SU-DHL-6 (cell line): ENCODE measurements at regions not wholly inside any gene's neighbourhood (a gene's known extent, or its start where the extent isn't known, plus 50 kb on each side); places are given as distances from the start of the nearest gene placed in this dataset.

Experiments used
- H2AFZ ChIP-seq: fragments of 200-600 bp; sonication (generic); 2 replicates; pipeline ENCODE4 v1.6.1; 2014; ENCODE audit warnings: low read depth, mild to moderate bottlenecking, moderate library complexity, mixed read lengths, antibody characterized with exemption, low read length; ENCODE audit not compliant: severe bottlenecking
- H3F3A ChIP-seq: fragments of 200-600 bp; shearing (Covaris generic); 2 replicates; pipeline ENCODE4 v1.6.0; 2016; ENCODE audit warnings: antibody characterized with exemption, mild to moderate bottlenecking; ENCODE audit not compliant: insufficient read depth
- H3K27ac ChIP-seq: fragments of 200-600 bp; sonication (generic); 2 replicates; pipeline ENCODE4 v1.5.1; 2016; ENCODE audit warnings: low read depth, mild to moderate bottlenecking, low read length, moderate library complexity, mixed read lengths
- H3K27me3 ChIP-seq: fragments of 200-600 bp; sonication (generic), shearing (Covaris generic); 2 replicates; pipeline ENCODE4 v1.6.0; 2014; ENCODE audit warnings: mild to moderate bottlenecking, low read length
- H3K36me3 ChIP-seq: fragments of 200-600 bp; sonication (generic); 2 replicates; pipeline ENCODE4 v1.6.1; 2014; ENCODE audit warnings: mild to moderate bottlenecking, low read length, mixed read lengths
- H3K4me2 ChIP-seq: fragments of 300-600, 200-600 bp; shearing (Covaris generic), sonication (generic); 2 replicates; pipeline ENCODE4 v1.6.0; 2014; ENCODE audit warnings: low read length, low read depth, mild to moderate bottlenecking; ENCODE audit not compliant: poor library complexity, severe bottlenecking
- H3K4me3 ChIP-seq: fragments of 200-600 bp; sonication (generic); 2 replicates; pipeline ENCODE4 v1.5.1; 2014; ENCODE audit warnings: antibody characterized with exemption, low read length, mild to moderate bottlenecking, mixed read lengths; ENCODE audit not compliant: insufficient read depth, poor library complexity, severe bottlenecking
- H3K79me2 ChIP-seq: fragments of 200-600 bp; sonication (generic); 2 replicates; pipeline ENCODE4 v1.6.1; 2014; ENCODE audit warnings: mild to moderate bottlenecking, low read length, moderate library complexity; ENCODE audit not compliant: insufficient read depth
- H3K9ac ChIP-seq: fragments of 200-600 bp; sonication (generic); 2 replicates; pipeline ENCODE4 v1.7.0; 2014; ENCODE audit warnings: mild to moderate bottlenecking, low read length
- H3K9me2 ChIP-seq: fragments of 200-600 bp; sonication (generic); replicated peaks from 2 replicates; pipeline ENCODE4 v1.6.1; 2014; ENCODE audit warnings: low read length; ENCODE audit not compliant: insufficient read depth
- H3K9me3 ChIP-seq: fragments of 200-600 bp; sonication (generic); 2 replicates; pipeline ENCODE4 v1.6.1; 2014; ENCODE audit warnings: low read length, mixed read lengths; ENCODE audit not compliant: insufficient read depth
- H4K20me1 ChIP-seq: fragments of 200-600 bp; sonication (generic); 2 replicates; pipeline ENCODE4 v1.6.1; 2014; ENCODE audit warnings: low read depth, mild to moderate bottlenecking, antibody characterized with exemption, low read length, moderate library complexity, mixed read lengths
- EZH2phosphoT487 ChIP-seq: fragments of 200-600 bp; sonication (generic), shearing (Covaris generic); conservative IDR thresholded peaks from 2 replicates; pipeline ENCODE4 v1.6.1; 2018; ENCODE audit warnings: mild to moderate bottlenecking, antibody characterized with exemption, low read length, moderate library complexity, mixed read lengths
- TF ChIP-seq, protein P1 (sequence below): fragments of 200-600 bp; sonication (generic); IDR thresholded peaks from one replicate; pipeline ENCODE4 v1.5.1; 2017; ENCODE audit warnings: antibody characterized with exemption, mild to moderate bottlenecking, low read length, moderate library complexity; ENCODE audit not compliant: insufficient read depth, poor library complexity, severe bottlenecking

DNA sequence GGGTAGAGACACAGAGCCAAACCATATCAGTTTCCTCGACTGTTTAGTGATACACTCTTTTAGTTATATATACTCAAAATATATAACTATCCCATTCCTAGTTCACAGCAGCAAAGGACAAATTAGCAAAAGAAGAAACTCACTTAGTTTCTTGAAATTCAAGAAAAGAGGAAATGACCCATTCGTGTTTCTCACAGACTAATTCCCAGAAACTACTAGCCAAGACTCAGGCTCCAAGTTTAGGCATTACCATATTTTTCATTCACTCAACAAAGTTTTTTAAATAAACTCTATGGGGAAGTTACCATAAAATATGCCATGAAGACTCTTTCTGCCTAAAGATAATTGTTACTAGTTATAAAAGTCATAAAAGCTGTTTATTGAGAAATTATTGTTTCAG is 152.3 kb upstream of the DAAM1 start:
- Histone ChIP-seq H2AFZ (no peak overlapping the region), H3F3A (no peaks in the 10 kb centered on the region), H3K9ac (no peak overlapping the region), H3K79me2 (no peaks in the 10 kb centered on the region), H3K4me3 (no peak overlapping the region), H3K36me3 (no peaks in the 10 kb centered on the region), H4K20me1 (no peaks in the 10 kb centered on the region), H3K27me3 (no peaks in the 10 kb centered on the region), H3K27ac (no peak overlapping the region), H3K4me2 (no peak overlapping the region), H3K9me2 (no peaks in the 10 kb centered on the region), H3K9me3 (no peaks in the 10 kb centered on the region)
- no peak for TF ChIP-seq EZH2phosphoT487
- TF ChIP-seq, protein P1, sequence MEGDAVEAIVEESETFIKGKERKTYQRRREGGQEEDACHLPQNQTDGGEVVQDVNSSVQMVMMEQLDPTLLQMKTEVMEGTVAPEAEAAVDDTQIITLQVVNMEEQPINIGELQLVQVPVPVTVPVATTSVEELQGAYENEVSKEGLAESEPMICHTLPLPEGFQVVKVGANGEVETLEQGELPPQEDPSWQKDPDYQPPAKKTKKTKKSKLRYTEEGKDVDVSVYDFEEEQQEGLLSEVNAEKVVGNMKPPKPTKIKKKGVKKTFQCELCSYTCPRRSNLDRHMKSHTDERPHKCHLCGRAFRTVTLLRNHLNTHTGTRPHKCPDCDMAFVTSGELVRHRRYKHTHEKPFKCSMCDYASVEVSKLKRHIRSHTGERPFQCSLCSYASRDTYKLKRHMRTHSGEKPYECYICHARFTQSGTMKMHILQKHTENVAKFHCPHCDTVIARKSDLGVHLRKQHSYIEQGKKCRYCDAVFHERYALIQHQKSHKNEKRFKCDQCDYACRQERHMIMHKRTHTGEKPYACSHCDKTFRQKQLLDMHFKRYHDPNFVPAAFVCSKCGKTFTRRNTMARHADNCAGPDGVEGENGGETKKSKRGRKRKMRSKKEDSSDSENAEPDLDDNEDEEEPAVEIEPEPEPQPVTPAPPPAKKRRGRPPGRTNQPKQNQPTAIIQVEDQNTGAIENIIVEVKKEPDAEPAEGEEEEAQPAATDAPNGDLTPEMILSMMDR, result no peak

DNA sequence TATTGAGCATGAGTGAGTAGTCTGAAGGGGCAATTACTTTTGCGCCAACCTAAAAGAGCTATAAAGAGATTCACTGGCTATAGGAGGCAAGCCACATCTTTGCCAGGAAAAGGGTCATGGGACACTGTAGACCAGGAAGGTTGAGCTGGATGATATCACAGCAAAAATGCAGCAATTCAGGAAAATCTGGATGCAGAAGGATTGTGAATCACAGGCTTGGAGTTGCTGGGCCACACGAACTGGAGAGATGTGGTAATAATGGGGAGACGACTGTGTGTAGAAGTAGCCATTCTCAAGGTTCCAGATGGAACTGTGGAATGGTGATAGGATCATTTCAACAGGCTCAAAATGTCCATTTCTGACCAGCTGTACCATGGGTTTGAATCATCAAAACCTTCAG is 151.4 kb upstream of the DAAM1 start:
- Histone ChIP-seq H3K27ac (no peak overlapping the region), H3K27me3 (no peaks in the 10 kb centered on the region), H3K9me2 (no peaks in the 10 kb centered on the region), H3K4me3 (no peak overlapping the region), H4K20me1 (no peaks in the 10 kb centered on the region), H2AFZ (no peak overlapping the region), H3K9me3 (no peaks in the 10 kb centered on the region), H3K4me2 (no peak overlapping the region), H3F3A (no peaks in the 10 kb centered on the region), H3K36me3 (no peaks in the 10 kb centered on the region), H3K79me2 (no peaks in the 10 kb centered on the region), H3K9ac (no peak overlapping the region)
- TF ChIP-seq, protein P1, result no peak
- no peak for TF ChIP-seq EZH2phosphoT487

DNA sequence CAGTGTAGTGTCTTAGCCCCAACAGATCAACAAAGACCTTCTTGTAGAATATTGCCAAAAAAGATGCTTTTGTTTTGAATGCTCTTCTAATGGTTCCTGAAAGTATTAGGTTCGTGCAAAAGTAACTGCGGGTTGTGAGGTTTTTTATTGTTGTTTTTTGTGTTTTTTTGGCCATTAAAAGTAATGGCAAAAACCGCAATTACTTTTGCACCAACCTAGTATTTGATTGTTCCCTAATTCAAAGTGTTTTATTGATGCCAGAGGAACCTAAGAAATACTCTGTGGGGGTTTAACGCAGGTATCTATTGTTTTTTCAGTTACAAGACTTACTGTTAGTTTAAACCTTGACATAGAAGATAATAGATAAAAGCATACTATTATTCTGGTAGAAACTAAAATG is 150.8 kb upstream of the DAAM1 start:
- H3K4me3 ChIP-seq, result no peak overlapping the region
- H3K9ac ChIP-seq, result no peak overlapping the region
- no peak overlapping the region for H3K27ac ChIP-seq
- H2AFZ ChIP-seq, result no peak overlapping the region
- TF ChIP-seq EZH2phosphoT487, result no peak
- TF ChIP-seq, protein P1, result no peak
- no peaks in the 10 kb centered on the region for H3K79me2 ChIP-seq
- no peaks in the 10 kb centered on the region for H3K9me3 ChIP-seq
- H3F3A ChIP-seq, result no peaks in the 10 kb centered on the region
- H3K36me3 ChIP-seq, result no peaks in the 10 kb centered on the region
- H4K20me1 ChIP-seq, result no peaks in the 10 kb centered on the region
- H3K9me2 ChIP-seq, result no peaks in the 10 kb centered on the region
- H3K4me2 ChIP-seq, result no peak overlapping the region
- no peaks in the 10 kb centered on the region for H3K27me3 ChIP-seq

DNA sequence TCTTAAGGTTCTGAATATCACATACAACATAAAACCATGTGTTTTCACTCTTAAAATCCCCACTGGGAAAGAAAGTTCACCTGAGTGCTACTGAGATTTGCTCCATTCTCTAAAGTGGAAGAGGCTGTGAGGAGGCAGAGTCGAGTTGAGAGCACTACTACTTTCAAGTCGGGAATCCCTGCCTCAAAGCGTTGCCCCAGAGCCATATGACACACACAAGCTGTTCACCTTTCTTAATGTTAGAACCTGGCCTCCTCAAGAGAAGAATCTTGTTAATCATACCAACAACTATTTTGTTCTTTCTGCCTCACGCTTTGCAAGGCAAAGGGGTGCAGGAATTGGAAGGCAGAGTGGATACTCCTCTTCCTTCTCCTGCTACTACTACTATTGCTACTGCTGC is 149.7 kb upstream of the DAAM1 start:
- Histone ChIP-seq H3K36me3 (no peaks in the 10 kb centered on the region), H2AFZ (no peak overlapping the region), H3K4me3 (no peak overlapping the region), H4K20me1 (no peaks in the 10 kb centered on the region), H3K4me2 (no peak overlapping the region), H3K9me3 (no peaks in the 10 kb centered on the region), H3K27ac (no peak overlapping the region), H3F3A (no peaks in the 10 kb centered on the region), H3K79me2 (no peaks in the 10 kb centered on the region), H3K9me2 (no peaks in the 10 kb centered on the region), H3K9ac (no peak overlapping the region), H3K27me3 (no peaks in the 10 kb centered on the region)
- no peak for TF ChIP-seq EZH2phosphoT487
- TF ChIP-seq, protein P1, result no peak
